22Rv1 (cell line): ENCODE measurements at regions not wholly inside any gene's neighbourhood (a gene's known extent, or its start where the extent isn't known, plus 50 kb on each side); places are given as distances from the start of the nearest gene placed in this dataset.

Source experiments
- CTCF ChIP-seq: fragments of 450-650 bp; IDR thresholded peaks from 2 replicates; pipeline ENCODE4 v1.5.1; 2017; ENCODE audit warnings: mild to moderate bottlenecking
- ZFX ChIP-seq: fragments of 450-650 bp; IDR thresholded peaks from 2 replicates; pipeline ENCODE4 v1.6.1; 2017; ENCODE audit warnings: antibody characterized with exemption, borderline replicate concordance

- no peak for TF ChIP-seq CTCF
- TF ChIP-seq ZFX: no peak
Observed at GRCh38 chr2:147297820-147298219, 547.0 kb upstream of the ACVR2A start.
